Superior temporal gyrus (tissue), 1 donor: ENCODE measurements at regions not wholly inside any gene's neighbourhood (a gene's known extent, or its start where the extent isn't known, plus 50 kb on each side); places are given as distances from the start of the nearest gene placed in this dataset.
"Not testable (repeated sequence)": the region's sequence is repeated elsewhere in the genome, so short reads cannot be mapped to it uniquely, and the experiment has no call there.

Source experiments
- DNase-seq: peaks from one replicate; pipeline ENCODE4 v3.0.0-alpha.2; 2016; ENCODE audit errors: extremely low spot score

- no peak for DNase-seq
Measured at GRCh38 chrX:143935601-143936000, 51.7 kb downstream of the UBE2NL start.

- DNase-seq: no peak
Measured at GRCh38 chrX:143940119-143940518, 56.2 kb downstream of the UBE2NL start.

GRCh38 chrX:143945171-143945570 lies 61.3 kb downstream of the UBE2NL start:
- no peak for DNase-seq

- DNase-seq: no peak
Measured at GRCh38 chrX:143964549-143964948, 80.7 kb downstream of the UBE2NL start.

- no peak for DNase-seq
Measured at GRCh38 chrX:143988356-143988755, 104.5 kb downstream of the UBE2NL start.

GRCh38 chrX:143994206-143994605 lies 110.3 kb downstream of the UBE2NL start:
- no peak for DNase-seq

- no peak for DNase-seq
Measured at GRCh38 chrX:143998261-143998660, 114.4 kb downstream of the UBE2NL start.

- no peak for DNase-seq
Measured at GRCh38 chrX:144006811-144007210, 122.9 kb downstream of the UBE2NL start.

- DNase-seq: no peak
Measured at GRCh38 chrX:144040793-144041192, 156.9 kb downstream of the UBE2NL start.

- DNase-seq: no peak
Measured at GRCh38 chrX:144042271-144042670, 158.4 kb downstream of the UBE2NL start.

GRCh38 chrX:144075432-144075831 lies 191.6 kb downstream of the UBE2NL start:
- DNase-seq: no peak

- not testable (repeated sequence) for DNase-seq
Measured at GRCh38 chrX:144082237-144082636, 198.4 kb downstream of the UBE2NL start.

- not testable (repeated sequence) for DNase-seq
Measured at GRCh38 chrX:144089674-144090073, 205.8 kb downstream of the UBE2NL start.

GRCh38 chrX:144092116-144092515 lies 208.2 kb downstream of the UBE2NL start:
- DNase-seq: not testable (repeated sequence)

GRCh38 chrX:144119490-144119889 lies 235.6 kb downstream of the UBE2NL start:
- not testable (repeated sequence) for DNase-seq

- not testable (repeated sequence) for DNase-seq
Measured at GRCh38 chrX:144121566-144121965, 237.7 kb downstream of the UBE2NL start.

GRCh38 chrX:144127570-144128169 lies 243.8 kb downstream of the UBE2NL start:
- not testable (repeated sequence) for DNase-seq

GRCh38 chrX:144129511-144129910 lies 245.6 kb downstream of the UBE2NL start:
- DNase-seq: not testable (repeated sequence)

- not testable (repeated sequence) for DNase-seq
Measured at GRCh38 chrX:144130507-144130906, 246.6 kb downstream of the UBE2NL start.

GRCh38 chrX:144131080-144131479 lies 247.2 kb downstream of the UBE2NL start:
- not testable (repeated sequence) for DNase-seq

- not testable (repeated sequence) for DNase-seq
Measured at GRCh38 chrX:144134448-144135119, 250.7 kb downstream of the UBE2NL start.

GRCh38 chrX:144154474-144154873 lies 270.6 kb downstream of the UBE2NL start:
- DNase-seq: not testable (repeated sequence)

- not testable (repeated sequence) for DNase-seq
Measured at GRCh38 chrX:144185197-144185596, 301.3 kb downstream of the UBE2NL start.
